ENCODE measurements at regions not wholly inside any gene's neighbourhood (a gene's known extent, or its start where the extent isn't known, plus 50 kb on each side); places are given as distances from the start of the nearest gene placed in this dataset.

DNA sequence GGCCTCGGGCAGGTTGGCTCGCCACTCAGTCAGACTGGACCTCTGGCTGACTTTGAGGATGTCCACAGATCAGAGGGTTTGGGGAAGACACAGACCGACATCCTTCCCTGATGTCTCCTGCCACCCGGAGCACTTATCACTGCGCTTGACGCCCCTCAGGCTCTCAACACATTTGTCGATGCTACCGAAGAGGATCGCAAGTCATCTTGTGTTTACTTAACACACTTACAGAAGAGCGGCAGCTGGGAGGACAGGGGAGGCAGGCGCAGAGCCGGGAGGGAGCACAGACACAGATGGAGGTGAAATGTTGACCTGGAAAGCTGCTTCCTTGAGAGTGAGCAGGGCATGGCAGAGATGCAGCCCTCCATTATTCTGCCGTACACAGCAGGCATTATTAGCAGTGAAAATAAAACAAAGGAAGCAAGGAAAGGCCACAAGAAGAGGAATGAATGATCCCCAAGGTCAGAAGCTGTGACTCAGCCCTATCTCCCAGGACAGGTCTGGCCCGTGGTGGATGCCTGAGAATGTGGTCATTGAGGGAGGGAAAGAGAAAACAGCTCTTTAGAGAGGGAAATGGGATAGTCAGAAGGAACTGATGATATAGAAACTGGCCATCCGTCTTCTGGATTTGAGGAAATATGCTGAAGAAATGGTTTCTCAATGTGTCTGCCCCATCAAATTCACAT is 549.5 kb upstream of the ARGLU1 start:
- intact Hi-C loops (cut with DNase I): loop anchor here in 3 of 10 donors (10.0 kb wide), 3 partner anchors 173 to 1033 kb away; no protein-coding TSS in a partner anchor
- H3K36me3 ChIP-seq: no peaks in the 10 kb centered on the region
- H3K27ac ChIP-seq: no peak overlapping the region
- 46 to 58% (median 56%) methylated on average over 15 of the region's 15 CpGs for WGBS, 4 donors
- H3K4me1 ChIP-seq: no peaks in the 10 kb centered on the region
- no peak for DNase-seq
- TF ChIP-seq, protein P1, sequence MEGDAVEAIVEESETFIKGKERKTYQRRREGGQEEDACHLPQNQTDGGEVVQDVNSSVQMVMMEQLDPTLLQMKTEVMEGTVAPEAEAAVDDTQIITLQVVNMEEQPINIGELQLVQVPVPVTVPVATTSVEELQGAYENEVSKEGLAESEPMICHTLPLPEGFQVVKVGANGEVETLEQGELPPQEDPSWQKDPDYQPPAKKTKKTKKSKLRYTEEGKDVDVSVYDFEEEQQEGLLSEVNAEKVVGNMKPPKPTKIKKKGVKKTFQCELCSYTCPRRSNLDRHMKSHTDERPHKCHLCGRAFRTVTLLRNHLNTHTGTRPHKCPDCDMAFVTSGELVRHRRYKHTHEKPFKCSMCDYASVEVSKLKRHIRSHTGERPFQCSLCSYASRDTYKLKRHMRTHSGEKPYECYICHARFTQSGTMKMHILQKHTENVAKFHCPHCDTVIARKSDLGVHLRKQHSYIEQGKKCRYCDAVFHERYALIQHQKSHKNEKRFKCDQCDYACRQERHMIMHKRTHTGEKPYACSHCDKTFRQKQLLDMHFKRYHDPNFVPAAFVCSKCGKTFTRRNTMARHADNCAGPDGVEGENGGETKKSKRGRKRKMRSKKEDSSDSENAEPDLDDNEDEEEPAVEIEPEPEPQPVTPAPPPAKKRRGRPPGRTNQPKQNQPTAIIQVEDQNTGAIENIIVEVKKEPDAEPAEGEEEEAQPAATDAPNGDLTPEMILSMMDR (IDR thresholded peaks at IDR 0.05): no peak
- no peak for TF ChIP-seq POLR2A (IDR thresholded peaks at IDR 0.05)
- no peak overlapping the region for H3K4me3 ChIP-seq
- H3K9me3 ChIP-seq: no peaks in the 10 kb centered on the region
- no peak for ATAC-seq
- H3K27me3 ChIP-seq: peaks cover 0 to 8% (median 0%) of the 10 kb centered on the region in 9 donors

DNA sequence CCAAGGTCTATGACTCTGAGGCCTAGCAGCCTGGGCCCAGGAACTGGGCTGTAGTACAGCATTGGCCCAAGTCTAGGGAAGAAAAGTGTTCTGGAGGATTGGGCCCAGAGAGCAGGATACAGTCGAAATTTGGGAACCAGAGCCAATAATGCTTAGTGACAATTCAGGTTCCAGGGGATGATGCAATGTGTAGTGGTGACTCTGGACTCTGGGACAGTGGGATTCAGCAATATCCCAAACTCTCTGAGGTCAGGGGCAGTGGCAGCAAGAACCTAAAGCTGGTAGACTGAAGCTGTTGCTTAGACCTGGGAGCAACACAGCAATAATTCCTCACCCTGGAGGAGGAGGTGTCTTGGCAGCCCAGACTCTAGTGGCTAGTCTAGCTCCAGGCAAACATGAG is 545.5 kb upstream of the ARGLU1 start:
- H3K36me3 ChIP-seq: no peaks in the 10 kb centered on the region
- DNase-seq: no peak
- no peak for TF ChIP-seq POLR2A (IDR thresholded peaks at IDR 0.05)
- TF ChIP-seq, protein P1 (IDR thresholded peaks at IDR 0.05): no peak
- peaks cover 0 to 8% (median 0%) of the 10 kb centered on the region in 9 donors for H3K27me3 ChIP-seq
- intact Hi-C loops (cut with DNase I): loop anchor here in 3 of 10 donors (10.0 kb wide), 3 partner anchors 169 to 1029 kb away; no protein-coding TSS in a partner anchor
- no peaks in the 10 kb centered on the region for H3K4me1 ChIP-seq
- ATAC-seq: no peak
- H3K9me3 ChIP-seq: peaks cover 0 to 26% (median 11%) of the 10 kb centered on the region in 12 donors
- H3K4me3 ChIP-seq: no peak overlapping the region
- 73 to 86% (median 82%) methylated on average over 1 of the region's 1 CpG for WGBS, 4 donors
- no peak overlapping the region for H3K27ac ChIP-seq

GRCh38 chr13:107111248-107111647 is 543.3 kb upstream of the ARGLU1 start:
- intact Hi-C loops (cut with DNase I): loop anchor here in 3 of 10 donors (10.0 kb wide), 3 partner anchors 166 to 1026 kb away; no protein-coding TSS in a partner anchor
- no peak overlapping the region for H3K4me3 ChIP-seq
- H3K9me3 ChIP-seq: peaks cover 0 to 26% (median 11%) of the 10 kb centered on the region in 12 donors
- 94 to 100% (median 96%) methylated on average over 1 of the region's 1 CpG for WGBS, 4 donors
- no peaks in the 10 kb centered on the region for H3K4me1 ChIP-seq
- H3K36me3 ChIP-seq: no peaks in the 10 kb centered on the region
- H3K27me3 ChIP-seq: peaks cover 0 to 2% (median 0%) of the 10 kb centered on the region in 9 donors
- no peak overlapping the region for H3K27ac ChIP-seq
- TF ChIP-seq POLR2A (IDR thresholded peaks at IDR 0.05): no peak
- TF ChIP-seq, protein P1 (IDR thresholded peaks at IDR 0.05): no peak
- ATAC-seq (no peak), DNase-seq (no peak)

- Histone ChIP-seq H3K27ac (no peak overlapping the region), H3K4me3 (no peak overlapping the region), H3K27me3 (no peaks in the 10 kb centered on the region), H3K9me3 (peaks cover 0 to 13% (median 8%) of the 10 kb centered on the region in 12 donors), H3K36me3 (no peaks in the 10 kb centered on the region), H3K4me1 (no peaks in the 10 kb centered on the region)
- TF ChIP-seq POLR2A (IDR thresholded peaks at IDR 0.05): no peak
- TF ChIP-seq, protein P1 (IDR thresholded peaks at IDR 0.05): no peak
- WGBS, 4 donors: 61 to 67% (median 64%) methylated on average over 2 of the region's 2 CpGs
- intact Hi-C loops (cut with DNase I): no loop called here
- DNase-seq: no peak
- no peak for ATAC-seq
Measured at GRCh38 chr13:107104631-107105030, 536.7 kb upstream of the ARGLU1 start.
